GM12891 (cell line): ENCODE measurements at regions not wholly inside any gene's neighbourhood (a gene's known extent, or its start where the extent isn't known, plus 50 kb on each side); places are given as distances from the start of the nearest gene placed in this dataset.

Experiments used
- PAX5 ChIP-seq: IDR thresholded peaks from 2 replicates; pipeline ENCODE4 v1.6.1; 2011; ENCODE audit warnings: low read length, moderate library complexity, mild to moderate bottlenecking; ENCODE audit not compliant: insufficient read depth, severe bottlenecking
- POLR2A ChIP-seq: IDR thresholded peaks from 2 replicates; pipeline ENCODE4 v1.6.1; 2011; ENCODE audit warnings: low read depth, low read length, control low read depth

DNA sequence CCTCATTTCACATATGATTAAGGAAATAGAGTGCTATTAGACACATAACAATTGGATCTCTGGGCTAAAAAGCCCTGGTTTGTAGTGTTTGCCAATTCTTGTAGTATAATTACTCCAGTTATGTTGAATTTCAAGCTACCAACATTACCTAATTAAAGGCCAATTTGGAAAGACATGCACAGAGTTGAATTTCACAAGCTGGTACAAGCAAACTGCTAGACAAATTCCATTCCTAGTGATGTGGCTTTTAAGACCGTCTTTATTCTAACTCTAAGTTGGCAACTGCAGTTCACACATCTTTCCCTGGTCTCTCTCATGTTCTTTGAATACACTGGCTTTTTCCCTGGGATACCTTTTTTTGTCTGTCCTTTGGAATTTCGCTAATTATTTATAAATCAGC, 384.1 kb upstream of the CNTNAP2 start:
- TF ChIP-seq PAX5 (no peak), POLR2A (no peak)
